ENCODE measurements at regions not wholly inside any gene's neighbourhood (a gene's known extent, or its start where the extent isn't known, plus 50 kb on each side); places are given as distances from the start of the nearest gene placed in this dataset.

- Histone ChIP-seq H3K36me3 (replicated peaks; ENCODE audit: insufficient read depth, low read length) (no peaks in the 10 kb centered on the region), H3K27me3 (replicated peaks; ENCODE audit: insufficient read depth, low read length) (no peaks in the 10 kb centered on the region), H2AFZ (ENCODE audit: low read length) (no peak overlapping the region), H3K4me1 (ENCODE audit: low read length) (no peaks in the 10 kb centered on the region), H3F3A (ENCODE audit: insufficient read depth, low read length) (no peaks in the 10 kb centered on the region), H3K4me2 (ENCODE audit: low read depth, low read length) (no peak overlapping the region), H3K79me2 (ENCODE audit: low read length) (no peaks in the 10 kb centered on the region), H4K20me1 (ENCODE audit: insufficient read depth, low read length) (no peaks in the 10 kb centered on the region), H3K9me2 (replicated peaks; ENCODE audit: insufficient read depth, low read length) (no peaks in the 10 kb centered on the region), H3K4me3 (ENCODE audit: low read length) (no peak overlapping the region), H3K27ac (ENCODE audit: low read length) (no peak overlapping the region), H3K9ac (ENCODE audit: low read length) (no peak overlapping the region), H3K9me3 (replicated peaks; ENCODE audit: insufficient read depth, low read length) (no peaks in the 10 kb centered on the region)
- TF ChIP-seq EZH2phosphoT487 (IDR thresholded peaks at IDR 0.05; ENCODE audit: low read length), result no peak
- TF ChIP-seq EZH2 (optimal IDR thresholded peaks at IDR 0.05; ENCODE audit: low read depth, low read length), result no peak
- TF ChIP-seq CTCF (IDR thresholded peaks at IDR 0.05; ENCODE audit: low read length), result no peak
- no peak for DNase-seq
Observed at GRCh38 chr10:44264244-44264643, 120.7 kb downstream of the CXCL12 start.

- no peaks in the 10 kb centered on the region for H3K4me1 ChIP-seq (ENCODE audit: low read length)
- no peaks in the 10 kb centered on the region for H3K9me2 ChIP-seq (replicated peaks; ENCODE audit: insufficient read depth, low read length)
- H3K27me3 ChIP-seq (replicated peaks; ENCODE audit: insufficient read depth, low read length), result no peaks in the 10 kb centered on the region
- H3K27ac ChIP-seq (ENCODE audit: low read length), result no peak overlapping the region
- no peak overlapping the region for H3K4me2 ChIP-seq (ENCODE audit: low read depth, low read length)
- H4K20me1 ChIP-seq (ENCODE audit: insufficient read depth, low read length), result no peaks in the 10 kb centered on the region
- no peaks in the 10 kb centered on the region for H3K36me3 ChIP-seq (replicated peaks; ENCODE audit: insufficient read depth, low read length)
- H3K79me2 ChIP-seq (ENCODE audit: low read length), result no peaks in the 10 kb centered on the region
- DNase-seq, result no peak
- TF ChIP-seq EZH2 (optimal IDR thresholded peaks at IDR 0.05; ENCODE audit: low read depth, low read length) (no peak), EZH2phosphoT487 (IDR thresholded peaks at IDR 0.05; ENCODE audit: low read length) (no peak), CTCF (IDR thresholded peaks at IDR 0.05; ENCODE audit: low read length) (no peak)
- no peaks in the 10 kb centered on the region for H3K9me3 ChIP-seq (replicated peaks; ENCODE audit: insufficient read depth, low read length)
- H3F3A ChIP-seq (ENCODE audit: insufficient read depth, low read length), result no peaks in the 10 kb centered on the region
- no peak overlapping the region for H3K9ac ChIP-seq (ENCODE audit: low read length)
- no peak overlapping the region for H3K4me3 ChIP-seq (ENCODE audit: low read length)
- no peak overlapping the region for H2AFZ ChIP-seq (ENCODE audit: low read length)
Observed at GRCh38 chr10:44263771-44264170, 121.1 kb downstream of the CXCL12 start.

- TF ChIP-seq EZH2 (optimal IDR thresholded peaks at IDR 0.05; ENCODE audit: low read depth, low read length) (no peak), EZH2phosphoT487 (IDR thresholded peaks at IDR 0.05; ENCODE audit: low read length) (no peak)
- DNase-seq, result no peak
- no peak overlapping the region for H3K4me3 ChIP-seq (ENCODE audit: low read length)
- H3F3A ChIP-seq (ENCODE audit: insufficient read depth, low read length), result no peaks in the 10 kb centered on the region
- H3K9me3 ChIP-seq (replicated peaks; ENCODE audit: insufficient read depth, low read length), result no peaks in the 10 kb centered on the region
- H3K4me2 ChIP-seq (ENCODE audit: low read depth, low read length), result no peak overlapping the region
- no peaks in the 10 kb centered on the region for H3K4me1 ChIP-seq (ENCODE audit: low read length)
- H3K27ac ChIP-seq (ENCODE audit: low read length), result no peak overlapping the region
- H3K79me2 ChIP-seq (ENCODE audit: low read length), result no peaks in the 10 kb centered on the region
- no peak overlapping the region for H3K9ac ChIP-seq (ENCODE audit: low read length)
- H4K20me1 ChIP-seq (ENCODE audit: insufficient read depth, low read length), result no peaks in the 10 kb centered on the region
- H2AFZ ChIP-seq (ENCODE audit: low read length), result no peak overlapping the region
- H3K9me2 ChIP-seq (replicated peaks; ENCODE audit: insufficient read depth, low read length), result no peaks in the 10 kb centered on the region
- no peaks in the 10 kb centered on the region for H3K27me3 ChIP-seq (replicated peaks; ENCODE audit: insufficient read depth, low read length)
- H3K36me3 ChIP-seq (replicated peaks; ENCODE audit: insufficient read depth, low read length), result no peaks in the 10 kb centered on the region
Observed at GRCh38 chr10:44262551-44263251, 122.2 kb downstream of the CXCL12 start.
